GM19043 (cell line): ENCODE measurements at regions not wholly inside any gene's neighbourhood (a gene's known extent, or its start where the extent isn't known, plus 50 kb on each side); places are given as distances from the start of the nearest gene placed in this dataset.

Experiments
- ATAC-seq: cut with Tn5 transposase; IDR thresholded peaks from one replicate; pipeline ENCODE4 v1.9.1; 2021; ENCODE audit warnings: low read depth; ENCODE audit not compliant: unreplicated experiment

DNA sequence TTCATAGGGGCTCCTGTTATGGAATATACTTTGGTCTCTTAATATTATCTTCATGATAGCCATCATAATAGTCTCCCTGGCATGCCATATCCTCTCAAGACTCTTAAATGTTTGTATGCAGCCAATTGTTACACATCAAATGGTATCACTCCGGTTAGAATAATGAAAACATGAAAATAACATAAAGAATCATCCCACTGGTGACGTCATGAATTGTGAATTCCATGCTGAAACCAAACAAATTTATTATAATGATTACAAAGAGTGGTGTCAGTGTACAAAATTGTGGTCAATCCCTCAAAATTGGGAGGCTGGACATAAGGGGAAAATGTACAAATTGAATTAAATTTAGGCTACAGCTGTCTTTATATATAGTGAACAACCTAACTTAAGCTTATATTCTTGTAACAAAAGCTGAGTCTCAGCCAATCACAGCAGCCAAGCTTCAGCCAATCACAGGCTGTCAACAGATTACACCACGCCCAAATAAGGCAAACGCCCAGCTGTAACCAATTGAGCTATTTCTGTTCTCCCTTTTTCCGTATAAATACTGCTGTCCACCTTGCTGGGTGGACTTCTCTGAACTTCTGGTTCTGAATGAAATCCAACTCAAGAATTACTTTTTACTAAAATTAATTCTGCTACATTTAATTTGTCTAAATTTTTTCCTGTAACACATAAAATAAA lies 156.1 kb downstream of the CHD9NB start:
- no peak for ATAC-seq

GRCh38 chr16:52874042-52874441 lies 178.7 kb downstream of the CHD9NB start:
- no peak for ATAC-seq

DNA sequence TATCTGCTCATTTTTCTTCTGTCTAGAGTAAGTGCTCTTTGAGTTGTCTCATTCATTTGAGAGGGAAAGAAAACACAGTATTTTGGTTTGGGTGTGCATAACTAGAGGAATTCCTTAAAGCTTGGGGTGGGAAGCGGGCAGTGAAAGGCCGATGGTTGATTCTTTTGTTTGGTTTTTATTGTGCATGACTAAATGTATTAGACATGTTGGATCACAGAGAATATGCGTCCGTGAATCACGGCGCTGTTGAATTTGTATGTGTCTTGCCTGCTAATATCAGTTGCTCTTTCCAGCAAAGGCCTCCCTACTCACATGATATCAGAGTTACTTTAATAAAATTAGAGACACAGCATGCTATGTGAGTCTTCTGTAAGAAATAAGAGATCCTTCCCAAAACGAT lies 180.0 kb downstream of the CHD9NB start:
- no peak for ATAC-seq

GRCh38 chr16:52871481-52871880 lies 181.2 kb downstream of the CHD9NB start:
- ATAC-seq = no peak

DNA sequence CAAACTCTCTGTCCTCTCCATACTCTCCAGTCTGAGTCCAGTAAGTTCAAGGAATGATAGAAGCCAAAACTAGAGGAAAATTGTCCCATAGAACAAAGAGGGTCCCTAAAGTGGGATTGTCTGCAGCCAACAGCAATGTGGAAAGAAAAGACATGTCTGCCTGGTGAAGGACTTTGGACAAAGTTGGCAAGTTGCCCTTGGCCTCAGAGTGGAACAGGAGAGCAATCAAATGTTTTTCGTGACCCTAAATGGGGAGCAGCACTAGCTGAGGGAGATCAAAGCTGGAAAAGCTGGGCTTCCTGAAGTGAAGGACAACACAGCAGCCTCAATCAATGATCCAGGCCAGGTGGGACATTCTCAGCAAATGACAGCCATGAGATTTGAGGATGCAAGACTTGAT lies 183.5 kb downstream of the CHD9NB start:
- ATAC-seq = no peak

- ATAC-seq = no peak
These were observed 189.7 kb downstream of the CHD9NB start for GRCh38 chr16:52863000-52863399.

- no peak for ATAC-seq
These were observed 191.1 kb downstream of the CHD9NB start for GRCh38 chr16:52861614-52862022.

DNA sequence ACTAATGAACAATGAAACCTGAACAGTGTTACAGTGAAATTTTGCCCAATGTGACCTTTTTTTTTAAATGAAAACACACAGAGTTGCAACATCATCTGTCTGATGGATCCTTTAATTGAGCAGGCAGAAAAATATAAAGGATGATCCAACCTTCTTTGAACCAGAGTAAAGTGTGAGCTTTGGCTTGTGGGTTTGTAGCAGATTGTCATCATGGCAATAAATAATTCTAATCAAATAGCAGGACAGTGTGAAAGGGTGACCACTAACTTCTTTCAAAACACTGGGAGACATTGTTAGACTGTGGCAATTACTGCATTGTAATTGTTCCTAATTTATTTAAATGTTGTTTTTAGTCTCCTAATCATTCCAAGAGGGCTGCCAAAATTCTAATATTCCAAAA lies 197.2 kb downstream of the CHD9NB start:
- ATAC-seq = no peak

DNA sequence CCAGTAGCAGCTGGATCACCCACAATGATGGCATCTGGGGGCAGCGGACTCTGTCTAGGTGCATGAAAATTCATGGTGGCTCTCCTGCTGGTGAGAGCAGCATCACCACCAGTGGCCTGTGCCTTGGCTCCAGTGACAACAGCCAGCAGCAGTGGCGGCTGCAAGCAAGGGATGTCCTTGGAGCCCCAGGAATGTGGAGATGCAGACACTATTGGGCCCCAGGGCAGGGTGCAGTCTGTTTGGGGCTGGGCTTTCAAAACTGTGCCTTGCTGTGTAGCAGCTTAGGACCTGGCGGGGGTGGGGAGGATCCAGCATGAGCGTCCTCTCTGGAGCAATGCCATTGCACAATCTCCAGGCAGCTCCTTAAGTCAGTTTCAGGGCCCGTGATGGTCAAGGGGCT lies 199.7 kb downstream of the CHD9NB start:
- ATAC-seq = no peak

DNA sequence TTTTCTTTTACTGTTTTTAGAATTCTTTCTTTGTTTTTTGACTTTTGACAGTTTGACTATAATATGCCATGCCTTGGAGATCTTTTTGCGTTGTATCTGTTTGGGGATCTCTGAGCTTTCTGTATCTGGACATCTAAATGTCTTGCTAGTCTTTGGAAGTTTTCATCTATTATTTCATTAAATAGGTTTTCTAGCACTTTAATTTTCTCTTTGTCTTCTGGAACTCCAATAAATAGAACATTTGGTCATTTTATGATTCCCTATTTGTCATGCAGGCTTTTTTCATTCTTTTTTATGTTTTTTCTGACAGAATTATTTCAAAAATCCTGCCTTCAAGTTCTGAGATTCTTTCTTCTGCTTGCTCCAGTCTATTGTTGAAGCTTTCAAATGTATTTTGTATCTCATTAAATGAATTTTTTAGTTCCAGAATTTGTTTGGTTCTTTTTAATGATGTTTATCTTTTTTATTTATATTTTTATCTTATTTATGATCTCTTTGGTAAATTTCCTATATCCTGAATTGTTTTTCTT lies 201.4 kb downstream of the CHD9NB start:
- no peak for ATAC-seq

- ATAC-seq = no peak
These were observed 209.3 kb downstream of the CHD9NB start for GRCh38 chr16:52843381-52843780.

DNA sequence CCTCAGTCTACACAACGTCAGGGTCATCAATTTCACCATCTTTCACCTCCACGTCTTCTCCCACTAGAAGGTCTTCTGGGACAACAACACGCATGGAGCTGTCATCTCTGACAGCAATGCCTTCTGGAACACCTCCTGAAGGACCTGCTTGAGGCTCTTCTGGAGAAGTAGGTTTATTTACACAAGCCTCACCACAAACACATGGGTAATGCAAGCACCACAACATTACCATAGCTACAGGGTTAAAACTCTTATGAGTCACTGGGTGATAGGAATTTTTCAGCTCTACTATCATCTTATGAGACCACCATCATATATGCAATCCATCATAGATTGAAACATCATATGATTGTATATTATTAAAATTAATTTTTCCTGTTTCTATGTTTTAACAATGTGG lies 215.4 kb downstream of the CHD9NB start:
- ATAC-seq = no peak

DNA sequence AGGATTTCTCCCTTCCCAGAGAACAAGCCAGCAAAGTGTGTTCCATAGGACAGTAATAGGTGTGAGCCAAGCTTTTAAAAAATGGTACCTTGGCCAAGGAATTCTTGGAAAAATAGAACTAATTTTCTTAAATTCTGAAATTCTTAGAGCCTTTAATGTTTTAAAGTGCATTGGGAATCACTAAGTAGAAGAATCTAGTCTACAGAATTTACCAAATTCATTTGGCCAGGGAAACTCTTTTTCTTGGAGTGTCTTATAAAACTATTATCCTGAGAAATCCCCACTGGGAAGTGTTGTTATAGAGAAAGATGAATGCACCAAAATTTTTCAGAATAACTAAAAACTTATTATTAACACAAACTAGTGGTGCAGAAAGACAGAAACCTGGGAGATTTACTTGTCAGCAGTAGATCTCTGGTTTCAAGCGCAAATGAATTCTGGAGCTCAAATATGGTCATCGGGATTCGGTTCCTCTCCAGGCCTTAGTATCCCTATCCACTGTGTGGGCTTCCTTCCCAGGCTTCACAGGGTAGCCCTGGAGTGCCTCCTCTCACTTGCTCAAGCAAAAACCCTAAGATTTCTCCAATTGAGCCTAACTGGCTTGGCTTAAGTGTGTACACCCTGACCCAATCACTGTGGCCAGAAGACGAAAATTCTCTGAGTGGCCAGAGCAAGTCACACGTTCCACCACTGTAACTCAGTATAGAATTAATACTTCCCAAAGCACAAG lies 217.8 kb downstream of the CHD9NB start:
- no peak for ATAC-seq

DNA sequence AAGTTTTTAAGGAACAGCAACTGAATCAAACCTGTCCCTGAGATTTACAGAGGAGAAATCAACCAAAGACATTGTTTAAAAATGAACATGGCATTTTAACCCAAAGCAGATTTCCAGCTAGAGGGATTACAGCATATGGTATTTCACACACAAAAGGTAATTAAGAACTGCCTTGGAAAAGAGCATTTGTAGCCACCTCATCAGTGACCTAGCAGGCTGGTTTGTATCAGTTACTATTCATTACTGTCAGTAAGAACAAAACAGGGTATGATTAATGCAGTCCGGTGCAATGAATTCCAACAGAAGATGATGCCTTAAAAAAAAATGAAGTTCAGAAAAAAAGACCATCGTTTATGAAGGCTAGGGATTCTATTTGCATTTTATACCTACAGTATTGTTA lies 219.9 kb downstream of the CHD9NB start:
- no peak for ATAC-seq

- ATAC-seq = no peak
These were observed 225.2 kb downstream of the CHD9NB start for GRCh38 chr16:52827456-52827855.

DNA sequence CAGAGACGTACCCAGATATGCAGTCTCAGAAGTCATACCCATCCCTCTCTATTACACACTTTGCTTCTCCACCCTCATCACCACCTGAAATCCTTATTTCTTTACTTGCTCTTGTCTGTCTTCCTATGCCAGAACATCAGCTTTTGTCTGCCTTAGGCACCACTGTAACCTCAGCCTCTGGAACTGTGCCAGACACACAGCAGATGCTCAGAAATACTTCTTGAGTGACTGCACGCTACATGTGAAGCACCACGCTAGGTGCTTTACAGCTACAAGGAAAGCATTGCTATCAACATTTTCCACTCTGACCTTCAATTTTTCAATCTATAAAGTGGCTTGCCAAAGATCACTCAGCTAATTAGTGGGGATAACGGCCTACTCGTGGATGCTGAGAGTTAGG lies 226.8 kb downstream of the CHD9NB start:
- ATAC-seq = no peak

GRCh38 chr16:52819808-52820207 lies 232.9 kb downstream of the CHD9NB start:
- no peak for ATAC-seq

DNA sequence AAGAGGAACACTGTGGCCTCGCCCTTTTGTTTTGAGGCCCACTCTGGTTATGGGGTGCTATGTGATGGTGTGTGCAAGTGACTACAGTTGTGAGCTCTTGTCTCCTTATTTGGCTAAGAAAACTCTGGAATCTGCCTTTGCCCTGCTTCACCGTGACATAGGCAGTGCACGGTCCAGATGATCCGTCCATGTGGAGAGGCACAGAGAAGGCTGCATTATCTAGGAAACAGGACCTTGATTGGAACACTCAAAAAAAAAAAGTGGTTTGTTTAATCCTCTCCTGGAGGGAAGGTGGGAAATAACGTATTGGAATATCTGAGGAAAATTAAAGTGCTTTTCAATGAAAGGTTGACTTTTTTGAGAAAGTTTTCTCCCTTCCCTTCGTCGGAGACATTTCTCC lies 233.3 kb downstream of the CHD9NB start:
- no peak for ATAC-seq

DNA sequence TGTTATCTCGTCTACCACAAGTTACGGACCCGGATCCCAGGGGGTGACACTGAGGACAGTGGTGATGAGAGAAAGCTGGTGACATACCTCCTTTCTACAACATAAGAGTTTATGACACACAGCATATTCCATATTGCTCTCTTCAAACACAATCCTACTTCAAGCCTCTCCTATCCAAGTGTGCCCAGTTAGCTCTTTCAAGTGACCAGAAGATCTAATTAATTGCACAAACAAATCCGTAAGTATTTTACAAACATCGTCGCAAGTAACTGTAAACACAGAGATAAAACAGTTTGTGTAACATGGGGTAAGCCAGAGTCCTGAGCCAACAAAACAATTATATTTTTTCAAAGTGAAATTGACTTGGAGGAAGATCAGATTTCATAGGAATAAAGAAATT lies 235.0 kb downstream of the CHD9NB start:
- no peak for ATAC-seq

- no peak for ATAC-seq
These were observed 235.7 kb downstream of the CHD9NB start for GRCh38 chr16:52816993-52817392.

DNA sequence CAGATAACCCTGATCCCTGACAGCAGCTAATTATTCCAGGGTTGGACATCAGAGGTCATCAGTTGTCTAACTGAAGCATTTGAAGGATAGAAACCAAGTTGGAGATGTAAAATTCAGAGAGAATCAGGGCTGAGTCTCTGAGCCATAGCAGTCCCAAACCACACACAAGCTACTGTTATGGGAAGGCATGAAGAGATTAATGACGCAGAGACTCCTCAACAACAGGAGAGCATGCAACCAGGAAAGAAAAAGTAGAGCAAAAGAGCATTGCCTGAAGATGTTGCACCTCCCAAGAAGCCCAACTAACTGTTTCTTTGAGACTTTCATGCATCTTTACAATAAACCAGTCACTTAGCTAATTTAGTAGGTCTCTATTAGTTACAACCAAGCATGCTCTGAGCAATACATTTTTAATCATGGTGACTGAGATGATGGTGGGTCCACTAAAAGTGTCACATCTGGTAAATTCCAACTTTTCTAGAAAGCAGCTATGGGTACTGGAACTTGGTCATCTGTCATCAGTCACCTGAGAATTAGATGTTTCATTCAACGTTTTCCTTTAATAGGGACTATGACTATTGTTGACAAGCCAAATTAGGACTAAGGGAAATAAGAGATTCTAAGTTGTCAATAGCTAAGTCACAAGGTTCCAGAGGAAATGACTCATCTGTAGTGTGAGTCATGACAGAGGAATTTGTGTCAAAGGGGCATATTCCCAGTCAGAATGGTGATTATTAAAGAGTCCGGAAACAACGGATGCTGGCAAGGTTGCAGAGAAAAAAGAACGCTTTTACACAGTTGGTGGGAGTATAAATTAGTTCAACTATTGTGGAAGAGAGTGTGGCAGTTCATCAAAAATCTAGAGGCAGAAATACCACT lies 239.8 kb downstream of the CHD9NB start:
- no peak for ATAC-seq
